Hepatocyte (in vitro differentiated cells): ENCODE measurements at regions not wholly inside any gene's neighbourhood (a gene's known extent, or its start where the extent isn't known, plus 50 kb on each side); places are given as distances from the start of the nearest gene placed in this dataset.
A peak's percentile ranks its signal among the peaks of the same experiment; 100 is the strongest.
"Not testable (repeated sequence)": the region's sequence is repeated elsewhere in the genome, so short reads cannot be mapped to it uniquely, and the experiment has no call there.

Experiments
- DNase-seq: peaks from one replicate; pipeline ENCODE4 v3.0.0-alpha.2; 2016; ENCODE audit warnings: low spot score
- H2AFZ ChIP-seq: fragments of 200-600 bp; sonication (generic); 2 replicates; pipeline ENCODE4 v1.6.0; 2016; ENCODE audit warnings: antibody characterized with exemption, mild to moderate bottlenecking
- H3K27ac ChIP-seq: fragments of 200-600 bp; sonication (generic); 2 replicates; pipeline ENCODE4 v1.5.1; 2016; ENCODE audit warnings: mild to moderate bottlenecking
- H3K27me3 ChIP-seq: fragments of 200-600 bp; sonication (generic); 2 replicates; pipeline ENCODE4 v1.6.1; 2016
- H3K36me3 ChIP-seq: fragments of 200-600 bp; sonication (generic); replicated peaks from 2 replicates; pipeline ENCODE4 v1.5.1; 2016; ENCODE audit warnings: low read depth; ENCODE audit not compliant: insufficient read depth
- H3K4me1 ChIP-seq: fragments of 200-600 bp; sonication (generic); 2 replicates; pipeline ENCODE4 v1.5.1; 2016; ENCODE audit warnings: mild to moderate bottlenecking, moderate library complexity; ENCODE audit not compliant: insufficient read depth
- H3K4me2 ChIP-seq: fragments of 200-600 bp; sonication (generic); 2 replicates; pipeline ENCODE4 v1.6.0; 2016
- H3K4me3 ChIP-seq: fragments of 200-600 bp; sonication (generic); 2 replicates; pipeline ENCODE4 v1.5.1; 2016; ENCODE audit warnings: mild to moderate bottlenecking
- H3K79me2 ChIP-seq: fragments of 200-600 bp; sonication (generic); 2 replicates; pipeline ENCODE4 v1.6.0; 2017; ENCODE audit warnings: mild to moderate bottlenecking
- H3K9me2 ChIP-seq: fragments of 200-600 bp; sonication (generic); replicated peaks from 2 replicates; pipeline ENCODE4 v1.6.0; 2017; ENCODE audit warnings: mild to moderate bottlenecking; ENCODE audit not compliant: insufficient read depth
- H3K9me3 ChIP-seq: fragments of 200-600 bp; sonication (generic); 2 replicates; pipeline ENCODE4 v1.5.1; 2016; ENCODE audit warnings: low read depth, mild to moderate bottlenecking
- H4K20me1 ChIP-seq: fragments of 200-600 bp; sonication (generic); 2 replicates; pipeline ENCODE4 v1.6.0; 2016; ENCODE audit warnings: mild to moderate bottlenecking; ENCODE audit not compliant: insufficient read depth, poor library complexity, severe bottlenecking
- CTCF ChIP-seq: fragments of 200-600 bp; sonication (generic); IDR thresholded peaks from 2 replicates; pipeline ENCODE4 v1.5.1; 2016; ENCODE audit warnings: antibody characterized with exemption, mild to moderate bottlenecking; ENCODE audit not compliant: poor library complexity
- EZH2 ChIP-seq: fragments of 200-600 bp; sonication (generic); IDR thresholded peaks from 2 replicates; pipeline ENCODE4 v1.6.1; 2016; ENCODE audit warnings: antibody characterized with exemption, mild to moderate bottlenecking, borderline replicate concordance
- EZH2phosphoT487 ChIP-seq: fragments of 200-600 bp; sonication (generic); IDR thresholded peaks from one replicate; pipeline ENCODE4 v1.6.1; 2018; ENCODE audit warnings: antibody characterized with exemption, mild to moderate bottlenecking, low read depth, moderate library complexity; ENCODE audit not compliant: unreplicated experiment, severe bottlenecking
- WGBS: methylation state at CpG from one replicate; pipeline ENCODE4 v1.1.6; 2016; ENCODE audit warnings: low lambda C conversion rate; ENCODE audit errors: missing lambda C conversion rate; 5-methylcytosine and 5-hydroxymethylcytosine counted together

GRCh38 chr15:36449662-36450145 is 129.7 kb upstream of the CDIN1 start:
- Histone ChIP-seq H3K4me1 (peaks cover 7% of the 10 kb centered on the region), H4K20me1 (no peaks in the 10 kb centered on the region), H3K4me3 (no peak overlapping the region), H3K4me2 (peak overlapping the region; percentile 32), H3K9me3 (no peaks in the 10 kb centered on the region), H3K36me3 (no peaks in the 10 kb centered on the region), H2AFZ (peak overlapping the region; percentile 22), H3K79me2 (no peaks in the 10 kb centered on the region), H3K27me3 (no peaks in the 10 kb centered on the region), H3K9me2 (no peaks in the 10 kb centered on the region), H3K27ac (no peak overlapping the region)
- no peak for TF ChIP-seq CTCF
- TF ChIP-seq EZH2, result no peak
- no peak for TF ChIP-seq EZH2phosphoT487
- 86% methylated on average over 3 of the region's 3 CpGs for WGBS
- DNase-seq, result peak; percentile 10

- not testable (repeated sequence) for H3K4me2 ChIP-seq, H3K79me2 ChIP-seq, H3K9me3 ChIP-seq, H3K4me3 ChIP-seq, DNase-seq, H3K36me3 ChIP-seq, H3K27ac ChIP-seq, H3K9me2 ChIP-seq, H2AFZ ChIP-seq, H3K4me1 ChIP-seq, H4K20me1 ChIP-seq, H3K27me3 ChIP-seq
- WGBS, result 84% methylated on average over 4 of the region's 4 CpGs
These were observed 125.2 kb upstream of the CDIN1 start for GRCh38 chr15:36454244-36454643.

GRCh38 chr15:36458411-36458810 is 121.0 kb upstream of the CDIN1 start:
- H2AFZ ChIP-seq, result peak overlapping the region; percentile 10
- H3K4me2 ChIP-seq, result peak overlapping the region; percentile 40
- 20% methylated on average over 5 of the region's 5 CpGs for WGBS

GRCh38 chr15:36465304-36465703 is 114.1 kb upstream of the CDIN1 start:
- DNase-seq, result no peak
- Histone ChIP-seq H3K27me3 (no peaks in the 10 kb centered on the region), H3K27ac (no peak overlapping the region), H2AFZ (no peak overlapping the region), H4K20me1 (no peaks in the 10 kb centered on the region), H3K4me2 (no peak overlapping the region), H3K9me2 (no peaks in the 10 kb centered on the region), H3K79me2 (no peaks in the 10 kb centered on the region), H3K4me3 (no peak overlapping the region), H3K9me3 (no peaks in the 10 kb centered on the region), H3K4me1 (peaks cover 7% of the 10 kb centered on the region), H3K36me3 (no peaks in the 10 kb centered on the region)
- WGBS, result 52% methylated on average over 1 of the region's 1 CpG
- no peak for TF ChIP-seq EZH2
- no peak for TF ChIP-seq CTCF
- TF ChIP-seq EZH2phosphoT487, result no peak

More at GRCh38 chr15:36458411-36458810, 121.0 kb upstream of the CDIN1 start:
- no peak overlapping the region for H3K4me3 ChIP-seq
- TF ChIP-seq EZH2 (no peak), EZH2phosphoT487 (no peak), CTCF (no peak)
- H3K27me3 ChIP-seq, result no peaks in the 10 kb centered on the region
- no peak overlapping the region for H3K27ac ChIP-seq
- H3K4me1 ChIP-seq, result no peaks in the 10 kb centered on the region
- H3K79me2 ChIP-seq, result no peaks in the 10 kb centered on the region
- H3K36me3 ChIP-seq, result no peaks in the 10 kb centered on the region
- H4K20me1 ChIP-seq, result no peaks in the 10 kb centered on the region
- H3K9me3 ChIP-seq, result no peaks in the 10 kb centered on the region
- H3K9me2 ChIP-seq, result no peaks in the 10 kb centered on the region
- peak; percentile 8 for DNase-seq
